G401 (cell line): ENCODE measurements at regions not wholly inside any gene's neighbourhood (a gene's known extent, or its start where the extent isn't known, plus 50 kb on each side); places are given as distances from the start of the nearest gene placed in this dataset.

Source experiments
- DNase-seq: peaks from one replicate; pipeline ENCODE4 v3.0.0-alpha.2; 2015; ENCODE audit warnings: low spot score
- in situ Hi-C: cut with HindIII; loops from 2 replicates; pipeline ENCODE4 v1.10.0; 2016; ENCODE audit warnings: low sequenced_read_pairs, mixed read lengths

- no peak for DNase-seq
- in situ Hi-C loops = no loop called here
Observed at GRCh38 chr13:37416291-37417059, 182.1 kb downstream of the POSTN start.

GRCh38 chr13:37413161-37413560, 185.4 kb downstream of the POSTN start:
- no peak for DNase-seq
- in situ Hi-C loops = no loop called here

- in situ Hi-C loops = no loop called here
- no peak for DNase-seq
Observed at GRCh38 chr13:37412241-37412921, 186.2 kb downstream of the POSTN start.

GRCh38 chr13:37410316-37410715, 188.3 kb downstream of the POSTN start:
- in situ Hi-C loops = no loop called here
- DNase-seq = no peak

- DNase-seq = no peak
- in situ Hi-C loops = no loop called here
Observed at GRCh38 chr13:37409756-37410155, 188.8 kb downstream of the POSTN start.

- DNase-seq = no peak
- in situ Hi-C loops = no loop called here
Observed at GRCh38 chr13:37407156-37407555, 191.4 kb downstream of the POSTN start.

- DNase-seq = no peak
- in situ Hi-C loops = no loop called here
Observed at GRCh38 chr13:37406031-37406430, 192.5 kb downstream of the POSTN start.

- in situ Hi-C loops = no loop called here
- no peak for DNase-seq
Observed at GRCh38 chr13:37403776-37404527, 194.6 kb downstream of the POSTN start.

GRCh38 chr13:37401721-37402120, 196.8 kb downstream of the POSTN start:
- in situ Hi-C loops = no loop called here
- no peak for DNase-seq

- in situ Hi-C loops = no loop called here
- DNase-seq = no peak
Observed at GRCh38 chr13:37397535-37397934, 201.0 kb downstream of the POSTN start.

- in situ Hi-C loops = no loop called here
- DNase-seq = no peak
Observed at GRCh38 chr13:37395544-37395943, 203.0 kb downstream of the POSTN start.

- in situ Hi-C loops = no loop called here
- DNase-seq = no peak
Observed at GRCh38 chr13:37392389-37392788, 206.2 kb downstream of the POSTN start.

GRCh38 chr13:37390735-37391134, 207.8 kb downstream of the POSTN start:
- no peak for DNase-seq
- in situ Hi-C loops = no loop called here

GRCh38 chr13:37385956-37386670, 212.5 kb downstream of the POSTN start:
- in situ Hi-C loops = no loop called here
- no peak for DNase-seq

GRCh38 chr13:37385248-37385647, 213.3 kb downstream of the POSTN start:
- in situ Hi-C loops = no loop called here
- DNase-seq = no peak

GRCh38 chr13:37383856-37384370, 214.7 kb downstream of the POSTN start:
- no peak for DNase-seq
- in situ Hi-C loops = no loop called here

- in situ Hi-C loops = no loop called here
- no peak for DNase-seq
Observed at GRCh38 chr13:37383046-37383445, 215.5 kb downstream of the POSTN start.

- in situ Hi-C loops = no loop called here
- DNase-seq = no peak
Observed at GRCh38 chr13:37382146-37382545, 216.4 kb downstream of the POSTN start.

- in situ Hi-C loops = no loop called here
Observed at GRCh38 chr13:37381502-37381901, 217.1 kb downstream of the POSTN start.

More at GRCh38 chr13:37381502-37381901, 217.1 kb downstream of the POSTN start:
- DNase-seq = no peak
